Liver (tissue), 3 donors: ENCODE measurements at regions not wholly inside any gene's neighbourhood (a gene's known extent, or its start where the extent isn't known, plus 50 kb on each side); places are given as distances from the start of the nearest gene placed in this dataset.

ENCODE experiments used
- EGR1 ChIP-seq, 2 donors: IDR thresholded peaks; 2 replicates each; pipeline ENCODE4 v1.6.1; 2016 to 2018; ENCODE audit warnings: antibody characterized with exemption in 2 of 2, low read depth in 2 of 2
- FOXA1 ChIP-seq: IDR thresholded peaks from 2 replicates; pipeline ENCODE4 v1.6.1; 2016; ENCODE audit warnings: antibody characterized with exemption
- GABPA ChIP-seq, 2 donors: IDR thresholded peaks in 1 of 2; conservative IDR thresholded peaks in 1 of 2; 2 replicates each; pipeline ENCODE4 v1.6.1; 2016; ENCODE audit warnings: antibody characterized with exemption in 2 of 2, mild to moderate bottlenecking in 1 of 2, moderate library complexity in 1 of 2
- RAD21 ChIP-seq, 2 donors: IDR thresholded peaks; 2 replicates each; pipeline ENCODE4 v1.6.1; 2016; ENCODE audit warnings: antibody characterized with exemption in 2 of 2, mild to moderate bottlenecking in 2 of 2
- TF ChIP-seq, protein P1 (sequence below): fragments of 150-350 bp; IDR thresholded peaks from 2 replicates; pipeline ENCODE4 v1.5.1; 2017; ENCODE audit warnings: improper control_type of control experiment, low read depth, low read length; ENCODE audit not compliant: missing input control
- TF ChIP-seq, protein P2 (sequence below): IDR thresholded peaks from 2 replicates; pipeline ENCODE4 v1.6.1; 2016; ENCODE audit warnings: antibody characterized with exemption
- TF ChIP-seq, protein P3 (sequence below): IDR thresholded peaks from 2 replicates; pipeline ENCODE4 v1.6.1; 2016; ENCODE audit warnings: antibody characterized with exemption, mild to moderate bottlenecking
- donor health status: healthy.
- donor health status: healthy.

DNA sequence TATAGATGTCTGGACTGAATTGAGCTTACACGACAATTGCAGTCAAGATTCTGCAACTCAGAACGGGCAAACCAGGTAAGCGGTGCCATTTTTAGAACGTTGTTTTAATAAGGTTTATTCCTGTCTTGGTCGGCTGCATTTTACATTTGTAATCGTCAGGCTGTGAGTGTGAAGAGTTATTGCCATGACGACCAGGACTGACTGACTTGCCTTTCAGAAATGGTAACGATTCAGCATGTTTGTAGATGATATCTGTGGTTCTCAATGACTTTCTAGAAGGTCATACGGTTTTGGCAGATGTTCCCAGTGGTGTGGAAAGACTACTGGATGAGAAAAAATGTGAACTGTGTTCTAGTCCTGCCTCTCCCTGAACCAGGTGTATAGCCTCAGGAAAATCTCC is 271.3 kb upstream of the B3GALT2 start:
- TF ChIP-seq, protein P1, sequence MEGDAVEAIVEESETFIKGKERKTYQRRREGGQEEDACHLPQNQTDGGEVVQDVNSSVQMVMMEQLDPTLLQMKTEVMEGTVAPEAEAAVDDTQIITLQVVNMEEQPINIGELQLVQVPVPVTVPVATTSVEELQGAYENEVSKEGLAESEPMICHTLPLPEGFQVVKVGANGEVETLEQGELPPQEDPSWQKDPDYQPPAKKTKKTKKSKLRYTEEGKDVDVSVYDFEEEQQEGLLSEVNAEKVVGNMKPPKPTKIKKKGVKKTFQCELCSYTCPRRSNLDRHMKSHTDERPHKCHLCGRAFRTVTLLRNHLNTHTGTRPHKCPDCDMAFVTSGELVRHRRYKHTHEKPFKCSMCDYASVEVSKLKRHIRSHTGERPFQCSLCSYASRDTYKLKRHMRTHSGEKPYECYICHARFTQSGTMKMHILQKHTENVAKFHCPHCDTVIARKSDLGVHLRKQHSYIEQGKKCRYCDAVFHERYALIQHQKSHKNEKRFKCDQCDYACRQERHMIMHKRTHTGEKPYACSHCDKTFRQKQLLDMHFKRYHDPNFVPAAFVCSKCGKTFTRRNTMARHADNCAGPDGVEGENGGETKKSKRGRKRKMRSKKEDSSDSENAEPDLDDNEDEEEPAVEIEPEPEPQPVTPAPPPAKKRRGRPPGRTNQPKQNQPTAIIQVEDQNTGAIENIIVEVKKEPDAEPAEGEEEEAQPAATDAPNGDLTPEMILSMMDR, result no peak
- TF ChIP-seq RAD21 (IDR thresholded peaks at IDR 0.05) (no peak), GABPA (IDR thresholded peaks at IDR 0.05 in 1 of 2, conservative IDR thresholded peaks at IDR 0.05 in 1 of 2) (no peak), FOXA1 (no peak), EGR1 (IDR thresholded peaks at IDR 0.05; ENCODE audit: low read depth in 2 of 2) (no peak)
- TF ChIP-seq, protein P2, sequence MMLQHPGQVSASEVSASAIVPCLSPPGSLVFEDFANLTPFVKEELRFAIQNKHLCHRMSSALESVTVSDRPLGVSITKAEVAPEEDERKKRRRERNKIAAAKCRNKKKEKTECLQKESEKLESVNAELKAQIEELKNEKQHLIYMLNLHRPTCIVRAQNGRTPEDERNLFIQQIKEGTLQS, result no peak
- TF ChIP-seq, protein P3, sequence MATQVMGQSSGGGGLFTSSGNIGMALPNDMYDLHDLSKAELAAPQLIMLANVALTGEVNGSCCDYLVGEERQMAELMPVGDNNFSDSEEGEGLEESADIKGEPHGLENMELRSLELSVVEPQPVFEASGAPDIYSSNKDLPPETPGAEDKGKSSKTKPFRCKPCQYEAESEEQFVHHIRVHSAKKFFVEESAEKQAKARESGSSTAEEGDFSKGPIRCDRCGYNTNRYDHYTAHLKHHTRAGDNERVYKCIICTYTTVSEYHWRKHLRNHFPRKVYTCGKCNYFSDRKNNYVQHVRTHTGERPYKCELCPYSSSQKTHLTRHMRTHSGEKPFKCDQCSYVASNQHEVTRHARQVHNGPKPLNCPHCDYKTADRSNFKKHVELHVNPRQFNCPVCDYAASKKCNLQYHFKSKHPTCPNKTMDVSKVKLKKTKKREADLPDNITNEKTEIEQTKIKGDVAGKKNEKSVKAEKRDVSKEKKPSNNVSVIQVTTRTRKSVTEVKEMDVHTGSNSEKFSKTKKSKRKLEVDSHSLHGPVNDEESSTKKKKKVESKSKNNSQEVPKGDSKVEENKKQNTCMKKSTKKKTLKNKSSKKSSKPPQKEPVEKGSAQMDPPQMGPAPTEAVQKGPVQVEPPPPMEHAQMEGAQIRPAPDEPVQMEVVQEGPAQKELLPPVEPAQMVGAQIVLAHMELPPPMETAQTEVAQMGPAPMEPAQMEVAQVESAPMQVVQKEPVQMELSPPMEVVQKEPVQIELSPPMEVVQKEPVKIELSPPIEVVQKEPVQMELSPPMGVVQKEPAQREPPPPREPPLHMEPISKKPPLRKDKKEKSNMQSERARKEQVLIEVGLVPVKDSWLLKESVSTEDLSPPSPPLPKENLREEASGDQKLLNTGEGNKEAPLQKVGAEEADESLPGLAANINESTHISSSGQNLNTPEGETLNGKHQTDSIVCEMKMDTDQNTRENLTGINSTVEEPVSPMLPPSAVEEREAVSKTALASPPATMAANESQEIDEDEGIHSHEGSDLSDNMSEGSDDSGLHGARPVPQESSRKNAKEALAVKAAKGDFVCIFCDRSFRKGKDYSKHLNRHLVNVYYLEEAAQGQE, result no peak
